ENCODE measurements at regions not wholly inside any gene's neighbourhood (a gene's known extent, or its start where the extent isn't known, plus 50 kb on each side); places are given as distances from the start of the nearest gene placed in this dataset.

DNA sequence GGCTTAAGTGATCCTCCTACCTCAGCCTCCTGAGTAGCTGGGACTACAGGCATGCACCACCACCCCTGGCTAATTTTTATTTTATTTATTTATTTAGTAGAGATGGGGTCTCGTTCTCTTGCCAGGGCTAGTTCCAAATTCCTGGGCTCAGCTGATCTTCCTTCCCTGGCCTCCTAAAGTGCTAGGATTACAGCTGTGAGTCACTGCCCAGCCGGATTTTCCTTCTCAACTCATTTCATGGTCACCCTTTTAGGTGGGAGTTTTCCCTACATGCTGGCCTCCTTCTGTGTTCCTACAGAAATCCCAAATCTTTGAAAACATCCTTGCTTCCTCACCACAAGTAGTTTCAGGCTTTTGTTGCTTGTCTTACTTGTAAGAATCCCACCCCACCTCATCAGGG is 102.1 kb upstream of the SIAH1 start:
- DNase-seq: no peak

- no peak for DNase-seq
These were observed 96.6 kb upstream of the SIAH1 start for GRCh38 chr16:48481772-48482171.

DNA sequence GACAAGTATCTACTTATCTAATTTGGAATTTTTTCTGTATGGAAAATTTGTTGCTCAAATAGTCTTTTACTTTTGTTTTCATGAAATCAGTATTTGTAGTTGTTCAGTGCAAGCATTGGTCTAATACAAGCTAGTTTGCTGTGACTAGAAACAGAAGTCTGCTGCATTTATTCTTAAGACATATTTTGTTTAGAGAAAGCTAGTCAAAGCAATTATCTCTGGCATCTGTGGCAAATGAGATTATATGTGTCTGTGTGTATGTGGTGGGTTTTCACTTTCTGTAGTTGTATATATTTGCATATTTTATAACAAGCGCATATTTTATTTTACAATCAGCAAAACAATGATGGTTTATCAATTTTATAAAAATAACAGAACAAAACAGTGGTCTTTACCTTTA is 96.0 kb upstream of the SIAH1 start:
- DNase-seq: no peak

- DNase-seq: peak; percentile 61 to 84
These were observed 94.7 kb upstream of the SIAH1 start for GRCh38 chr16:48479955-48480354.

GRCh38 chr16:48479329-48479728 is 94.1 kb upstream of the SIAH1 start:
- DNase-seq: no peak

GRCh38 chr16:48478393-48478792 is 93.2 kb upstream of the SIAH1 start:
- DNase-seq: no peak

GRCh38 chr16:48471435-48471834 is 86.2 kb upstream of the SIAH1 start:
- DNase-seq: no peak

DNA sequence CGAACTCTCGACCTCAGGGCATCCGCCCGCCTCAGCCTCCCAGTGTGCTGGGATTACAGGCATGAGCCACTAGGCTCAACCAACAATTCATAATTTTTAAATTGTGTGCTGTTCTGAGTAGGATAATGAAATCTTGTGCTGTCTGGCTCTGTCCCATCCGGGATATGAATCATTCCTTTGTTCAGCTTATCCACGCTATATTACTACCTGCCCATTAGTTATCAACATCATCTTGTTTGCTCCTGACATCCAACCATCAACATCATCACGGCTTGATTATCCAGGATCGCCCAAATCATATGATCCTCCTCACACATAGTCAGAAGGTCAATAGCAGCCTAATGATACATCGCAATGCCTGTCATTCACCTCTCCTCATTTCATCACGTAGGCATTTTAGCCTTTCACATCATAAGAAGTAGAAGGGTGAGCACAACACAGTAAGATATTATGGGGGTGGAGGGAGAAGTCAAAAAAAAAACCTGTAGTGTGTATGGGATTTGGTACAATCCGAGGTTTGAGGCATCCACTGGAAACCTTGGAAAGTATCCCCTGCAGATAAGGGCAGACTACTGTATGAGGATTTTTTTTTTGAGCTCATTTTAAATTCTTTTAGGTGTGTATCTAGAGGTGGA is 77.0 kb upstream of the SIAH1 start:
- no peak for DNase-seq

DNA sequence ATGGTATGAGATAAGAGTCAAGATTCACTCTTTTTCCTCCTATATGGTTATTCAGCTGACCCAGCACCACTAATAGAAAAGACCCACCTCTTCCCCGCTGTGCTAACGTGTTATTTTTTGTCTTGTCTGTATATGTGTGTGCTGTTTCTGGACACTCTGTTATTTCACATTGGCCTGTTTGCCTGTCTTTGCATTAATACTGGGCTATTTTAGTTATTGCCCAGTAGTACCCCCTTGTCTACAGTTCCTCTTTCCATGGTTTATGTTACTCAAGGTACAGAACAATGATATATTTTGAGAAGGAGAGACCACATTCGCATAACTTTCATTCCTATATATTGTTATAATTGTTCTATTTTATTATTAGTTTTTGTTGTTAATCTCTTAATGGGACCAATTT is 74.0 kb upstream of the SIAH1 start:
- peak; percentile 19 to 41 for DNase-seq

DNA sequence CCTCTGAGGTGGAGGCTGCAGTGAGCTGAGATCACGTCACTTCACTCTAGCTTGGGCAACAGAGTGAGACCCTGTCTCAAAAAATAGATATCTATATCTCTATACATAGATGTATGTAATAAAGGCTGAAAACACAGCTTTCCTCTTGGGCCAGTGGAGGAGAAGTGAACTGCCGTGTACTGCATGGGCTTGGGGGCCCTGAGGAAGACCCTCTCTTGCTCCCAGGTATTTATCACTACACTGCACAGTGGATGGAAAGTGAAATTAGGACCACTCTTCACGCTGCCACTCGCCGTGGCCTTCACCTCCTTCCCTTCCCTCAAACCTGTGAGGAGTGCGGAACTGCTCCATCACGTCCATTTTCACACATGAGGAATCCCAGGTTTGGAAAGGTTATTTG is 68.8 kb upstream of the SIAH1 start:
- no peak for DNase-seq

DNA sequence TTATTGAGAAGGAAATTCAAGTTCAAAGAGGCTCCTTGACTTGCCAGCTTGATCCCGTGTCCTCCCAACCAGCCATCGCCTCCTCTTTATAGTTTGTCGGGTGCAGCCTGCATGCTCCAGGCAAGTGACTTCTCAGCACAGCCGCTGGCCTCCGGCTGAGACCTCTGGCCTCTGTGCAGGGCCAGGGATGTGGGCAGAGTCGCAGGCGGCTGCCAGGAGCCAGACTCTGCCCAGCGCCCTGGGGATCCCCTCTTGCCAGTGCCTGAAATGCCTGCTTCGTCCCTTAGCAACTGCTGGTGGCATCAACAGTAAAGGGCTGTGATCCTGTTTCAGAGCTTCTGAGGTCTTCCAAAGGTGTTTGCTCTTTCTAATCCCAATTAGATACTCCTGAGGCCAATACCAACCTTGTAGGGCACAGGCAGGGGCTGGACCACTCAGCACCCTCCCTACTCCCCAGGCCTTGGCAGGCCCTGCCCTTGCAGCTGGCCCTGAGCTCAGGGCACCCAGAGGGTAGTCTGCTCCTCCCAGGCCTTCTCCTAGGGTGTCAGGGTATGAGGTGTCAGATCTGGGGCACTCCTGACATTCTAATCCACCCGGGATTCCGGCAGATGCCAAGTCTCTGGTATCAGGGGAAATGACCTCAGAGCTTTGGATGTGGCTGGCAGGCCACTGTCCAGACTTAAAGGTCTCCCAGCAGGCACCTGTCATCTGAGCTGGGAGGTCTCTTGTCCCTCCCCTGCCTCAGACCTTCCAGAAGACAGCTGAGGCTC is 68.0 kb upstream of the SIAH1 start:
- DNase-seq: no peak

- no peak for DNase-seq
These were observed 66.1 kb upstream of the SIAH1 start for GRCh38 chr16:48451323-48451722.

- no peak for DNase-seq
These were observed 65.2 kb upstream of the SIAH1 start for GRCh38 chr16:48450367-48450766.

GRCh38 chr16:48448841-48449481 is 63.7 kb upstream of the SIAH1 start:
- DNase-seq: no peak

DNA sequence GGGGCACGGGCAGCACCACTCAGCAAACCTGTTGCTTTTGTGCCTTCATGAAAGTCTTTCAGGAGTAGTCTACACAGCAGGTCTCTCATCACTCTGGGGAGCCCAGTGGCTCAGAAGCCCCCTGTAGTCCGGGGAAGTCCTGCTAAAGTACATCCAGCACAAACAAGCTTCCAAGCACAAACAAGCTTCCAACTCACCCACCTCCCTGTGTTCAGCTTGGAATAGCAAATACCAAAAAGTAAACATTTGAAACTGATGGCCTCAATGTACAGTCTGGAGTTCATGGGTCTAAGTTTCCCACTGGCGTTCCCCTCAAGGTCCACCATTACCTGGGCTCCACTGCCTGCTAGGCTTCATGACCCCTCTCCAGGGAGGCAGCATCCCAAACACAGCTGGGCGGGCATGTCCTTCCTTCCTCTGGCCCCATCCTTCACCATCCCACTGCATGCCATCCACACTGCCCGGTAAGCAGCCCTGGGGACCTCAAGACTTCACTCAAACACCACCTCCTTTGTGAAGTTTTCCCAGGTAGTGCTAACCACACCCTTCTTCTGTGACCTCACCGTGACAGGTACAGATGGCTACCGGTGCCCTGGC is 62.8 kb upstream of the SIAH1 start:
- no peak for DNase-seq

DNA sequence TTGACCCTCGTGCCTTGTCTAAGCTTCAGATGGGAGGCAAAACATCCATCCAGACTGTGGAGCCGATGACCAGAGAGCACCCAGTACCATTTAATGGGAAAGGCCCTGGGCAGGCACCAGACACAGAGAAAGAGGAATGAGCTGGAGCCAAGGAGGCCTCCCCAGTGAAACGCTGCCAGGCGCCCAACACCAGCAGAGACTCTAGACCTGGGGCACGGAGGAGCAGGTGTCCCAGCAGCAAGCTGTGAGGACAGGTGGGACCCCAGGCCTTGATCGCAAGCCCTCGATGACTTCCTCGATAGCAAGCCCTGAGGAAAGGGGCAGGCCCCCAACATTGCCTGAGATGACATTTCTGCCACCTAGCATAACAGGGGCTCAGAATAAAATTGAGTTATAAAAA is 62.2 kb upstream of the SIAH1 start:
- no peak for DNase-seq

GRCh38 chr16:48446534-48446920 is 61.3 kb upstream of the SIAH1 start:
- DNase-seq: peak in 1 of 2 donors; percentile 42

- DNase-seq: no peak
These were observed 60.7 kb upstream of the SIAH1 start for GRCh38 chr16:48445782-48446533.

GRCh38 chr16:48444574-48444973 is 59.4 kb upstream of the SIAH1 start:
- peak; percentile 53 to 74 for DNase-seq

DNA sequence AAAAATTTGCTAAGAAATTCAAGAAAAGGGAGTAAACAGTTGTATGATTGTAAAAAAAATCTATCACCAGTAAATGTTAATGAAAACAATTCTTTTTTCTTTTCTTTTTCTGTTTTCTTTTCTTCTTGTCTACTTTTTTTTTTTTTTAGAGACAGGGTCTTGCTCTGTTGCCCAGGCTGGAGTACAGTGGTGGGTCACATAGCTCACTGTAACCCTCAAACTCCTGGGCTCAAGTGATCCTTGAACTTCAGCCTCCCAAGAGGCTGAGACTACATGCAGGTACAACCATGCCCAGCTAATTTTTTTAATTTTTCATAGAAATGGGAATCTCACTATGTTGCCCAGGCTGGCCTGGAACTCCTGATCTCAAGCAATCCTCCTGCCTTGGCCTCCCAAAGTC is 57.2 kb upstream of the SIAH1 start:
- no peak for DNase-seq

DNA sequence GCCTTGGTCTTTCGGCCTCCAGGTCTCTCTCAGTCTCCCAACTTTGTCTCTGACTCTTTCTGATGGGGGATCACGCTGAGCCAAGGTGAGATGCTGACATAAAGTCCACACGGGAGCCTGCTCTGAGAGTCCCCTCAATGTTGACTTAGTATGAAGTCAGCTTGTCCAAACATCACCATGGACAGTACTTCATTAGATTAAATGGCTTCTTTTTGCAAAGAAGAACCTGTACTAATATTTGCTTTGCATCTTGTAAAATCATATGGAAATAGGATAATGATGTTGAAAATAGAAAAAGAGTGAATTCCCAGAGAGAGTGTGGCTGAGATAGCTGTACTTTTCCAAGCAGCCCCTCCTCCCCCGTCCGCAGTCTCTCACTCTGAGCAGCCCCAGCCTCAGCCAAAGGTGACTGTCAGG is 56.7 kb upstream of the SIAH1 start:
- no peak for DNase-seq

GRCh38 chr16:48441106-48441505 is 55.9 kb upstream of the SIAH1 start:
- peak; percentile 35 to 58 for DNase-seq

DNA sequence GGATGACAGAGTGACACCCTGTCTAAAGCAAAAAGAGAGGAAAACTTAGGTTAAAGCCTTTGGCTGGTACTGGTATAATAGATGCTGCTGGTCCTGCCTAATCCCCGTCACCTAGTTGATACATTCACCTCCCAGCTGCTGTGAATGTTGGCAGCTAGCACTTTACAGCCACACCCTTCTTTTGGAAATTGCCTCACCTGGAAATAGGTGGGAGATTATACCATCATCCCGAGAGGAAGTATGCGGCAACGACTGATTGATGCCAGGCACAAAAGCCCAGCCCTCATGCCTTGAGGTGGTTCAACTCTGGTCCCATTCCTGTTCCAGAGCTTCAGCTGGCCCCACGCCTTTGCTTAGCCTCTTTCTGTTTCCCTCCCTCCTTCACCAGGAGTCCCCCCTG is 53.2 kb upstream of the SIAH1 start:
- DNase-seq: no peak
